ENCODE measurements at regions not wholly inside any gene's neighbourhood (a gene's known extent, or its start where the extent isn't known, plus 50 kb on each side); places are given as distances from the start of the nearest gene placed in this dataset.

DNA sequence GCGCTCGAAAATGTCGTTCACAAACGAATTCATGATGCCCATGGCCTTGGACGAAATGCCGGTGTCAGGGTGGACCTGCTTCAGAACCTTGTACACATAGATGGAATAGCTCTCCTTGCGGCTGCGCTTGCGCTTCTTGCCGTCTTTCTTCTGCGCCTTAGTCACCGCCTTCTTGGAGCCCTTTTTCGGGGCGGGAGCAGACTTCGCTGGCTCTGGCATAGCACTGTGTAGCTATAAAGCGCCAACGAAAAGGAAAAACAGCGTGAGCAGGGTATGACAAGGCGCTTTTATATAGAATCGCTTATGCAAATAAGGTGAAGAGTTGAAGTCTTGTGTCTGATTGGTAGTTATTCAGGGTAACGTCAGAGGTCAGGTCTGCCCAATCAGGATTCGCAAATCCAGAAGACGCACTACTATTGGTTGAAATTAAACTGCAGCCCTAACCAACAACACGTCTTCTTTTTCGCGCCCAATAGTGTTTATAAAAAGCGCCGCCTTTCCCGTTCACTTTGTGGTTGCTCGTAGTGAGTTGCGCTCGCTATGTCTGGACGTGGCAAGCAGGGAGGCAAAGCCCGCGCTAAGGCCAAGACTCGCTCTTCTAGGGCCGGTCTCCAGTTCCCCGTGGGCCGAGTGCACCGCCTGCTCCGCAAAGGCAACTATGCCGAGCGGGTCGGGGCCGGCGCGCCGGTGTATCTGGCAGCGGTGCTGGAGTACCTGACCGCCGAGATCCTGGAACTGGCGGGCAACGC, 114.8 kb upstream of the PRSS16 start (continued):
- TF ChIP-seq, protein P1, sequence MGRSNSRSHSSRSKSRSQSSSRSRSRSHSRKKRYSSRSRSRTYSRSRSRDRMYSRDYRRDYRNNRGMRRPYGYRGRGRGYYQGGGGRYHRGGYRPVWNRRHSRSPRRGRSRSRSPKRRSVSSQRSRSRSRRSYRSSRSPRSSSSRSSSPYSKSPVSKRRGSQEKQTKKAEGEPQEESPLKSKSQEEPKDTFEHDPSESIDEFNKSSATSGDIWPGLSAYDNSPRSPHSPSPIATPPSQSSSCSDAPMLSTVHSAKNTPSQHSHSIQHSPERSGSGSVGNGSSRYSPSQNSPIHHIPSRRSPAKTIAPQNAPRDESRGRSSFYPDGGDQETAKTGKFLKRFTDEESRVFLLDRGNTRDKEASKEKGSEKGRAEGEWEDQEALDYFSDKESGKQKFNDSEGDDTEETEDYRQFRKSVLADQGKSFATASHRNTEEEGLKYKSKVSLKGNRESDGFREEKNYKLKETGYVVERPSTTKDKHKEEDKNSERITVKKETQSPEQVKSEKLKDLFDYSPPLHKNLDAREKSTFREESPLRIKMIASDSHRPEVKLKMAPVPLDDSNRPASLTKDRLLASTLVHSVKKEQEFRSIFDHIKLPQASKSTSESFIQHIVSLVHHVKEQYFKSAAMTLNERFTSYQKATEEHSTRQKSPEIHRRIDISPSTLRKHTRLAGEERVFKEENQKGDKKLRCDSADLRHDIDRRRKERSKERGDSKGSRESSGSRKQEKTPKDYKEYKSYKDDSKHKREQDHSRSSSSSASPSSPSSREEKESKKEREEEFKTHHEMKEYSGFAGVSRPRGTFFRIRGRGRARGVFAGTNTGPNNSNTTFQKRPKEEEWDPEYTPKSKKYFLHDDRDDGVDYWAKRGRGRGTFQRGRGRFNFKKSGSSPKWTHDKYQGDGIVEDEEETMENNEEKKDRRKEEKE (IDR thresholded peaks at IDR 0.05), result no peak
- TF ChIP-seq TARDBP (IDR thresholded peaks at IDR 0.05; ENCODE audit: borderline replicate concordance) (peak; percentile 55; the same call in 1 of the 2 replicates), SREBF2 (IDR thresholded peaks at IDR 0.05; ENCODE audit: low read length) (no peak), BHLHE40 (IDR thresholded peaks at IDR 0.05; ENCODE audit: borderline replicate concordance in 1 of 2, low read depth in 2 of 2, low read length in 1 of 2) (0 out of 4 replicates have a peak, but pooled peaks have one; percentile 2 to 23), KAT2A (conservative IDR thresholded peaks at IDR 0.05; ENCODE audit: control insufficient read depth, low read depth, low read length) (0 out of 2 replicates have a peak, but pooled peaks have one; percentile 51), CBX3 (IDR thresholded peaks at IDR 0.05; ENCODE audit: borderline replicate concordance, low read depth) (no peak), ZNF24 (IDR thresholded peaks at IDR 0.05) (no peak), NFYA (IDR thresholded peaks at IDR 0.05; ENCODE audit: borderline replicate concordance, low read depth, low read length) (peak; percentile 92), ZNF274 (IDR thresholded peaks at IDR 0.05; ENCODE audit: insufficient read depth, insufficient read length) (no peak), BRCA1 (IDR thresholded peaks at IDR 0.05; ENCODE audit: low read depth, low read length) (no peak; the same call in 1 of the 2 replicates), NRF1 (conservative IDR thresholded peaks at IDR 0.05; ENCODE audit: low read depth, low read length) (peak; percentile 38; the same call in 1 of the 2 replicates), GATAD2B (conservative IDR thresholded peaks at IDR 0.05; ENCODE audit: low read depth) (no peak), IRF4 (IDR thresholded peaks at IDR 0.05; ENCODE audit: low read depth, low read length) (no peak), NR2C1 (IDR thresholded peaks at IDR 0.05) (peak; percentile 55; the same call in 1 of the 2 replicates), CEBPB (IDR thresholded peaks at IDR 0.05; ENCODE audit: borderline replicate concordance in 1 of 2, low read depth in 2 of 2, low read length in 2 of 2) (peak in 1 of 2 experiments; percentile 48; a peak in 1 of 4 replicates), CBFB (IDR thresholded peaks at IDR 0.05; ENCODE audit: low read depth) (peak; percentile 98)
- TF ChIP-seq, protein P2, sequence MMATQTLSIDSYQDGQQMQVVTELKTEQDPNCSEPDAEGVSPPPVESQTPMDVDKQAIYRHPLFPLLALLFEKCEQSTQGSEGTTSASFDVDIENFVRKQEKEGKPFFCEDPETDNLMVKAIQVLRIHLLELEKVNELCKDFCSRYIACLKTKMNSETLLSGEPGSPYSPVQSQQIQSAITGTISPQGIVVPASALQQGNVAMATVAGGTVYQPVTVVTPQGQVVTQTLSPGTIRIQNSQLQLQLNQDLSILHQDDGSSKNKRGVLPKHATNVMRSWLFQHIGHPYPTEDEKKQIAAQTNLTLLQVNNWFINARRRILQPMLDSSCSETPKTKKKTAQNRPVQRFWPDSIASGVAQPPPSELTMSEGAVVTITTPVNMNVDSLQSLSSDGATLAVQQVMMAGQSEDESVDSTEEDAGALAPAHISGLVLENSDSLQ (IDR thresholded peaks at IDR 0.05), result no peak; the same call in 1 of the 2 replicates
- TF ChIP-seq, protein P3, sequence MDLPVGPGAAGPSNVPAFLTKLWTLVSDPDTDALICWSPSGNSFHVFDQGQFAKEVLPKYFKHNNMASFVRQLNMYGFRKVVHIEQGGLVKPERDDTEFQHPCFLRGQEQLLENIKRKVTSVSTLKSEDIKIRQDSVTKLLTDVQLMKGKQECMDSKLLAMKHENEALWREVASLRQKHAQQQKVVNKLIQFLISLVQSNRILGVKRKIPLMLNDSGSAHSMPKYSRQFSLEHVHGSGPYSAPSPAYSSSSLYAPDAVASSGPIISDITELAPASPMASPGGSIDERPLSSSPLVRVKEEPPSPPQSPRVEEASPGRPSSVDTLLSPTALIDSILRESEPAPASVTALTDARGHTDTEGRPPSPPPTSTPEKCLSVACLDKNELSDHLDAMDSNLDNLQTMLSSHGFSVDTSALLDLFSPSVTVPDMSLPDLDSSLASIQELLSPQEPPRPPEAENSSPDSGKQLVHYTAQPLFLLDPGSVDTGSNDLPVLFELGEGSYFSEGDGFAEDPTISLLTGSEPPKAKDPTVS (IDR thresholded peaks at IDR 0.05; ENCODE audit: low read depth, low read length), result no peak
- TF ChIP-seq, protein P4, sequence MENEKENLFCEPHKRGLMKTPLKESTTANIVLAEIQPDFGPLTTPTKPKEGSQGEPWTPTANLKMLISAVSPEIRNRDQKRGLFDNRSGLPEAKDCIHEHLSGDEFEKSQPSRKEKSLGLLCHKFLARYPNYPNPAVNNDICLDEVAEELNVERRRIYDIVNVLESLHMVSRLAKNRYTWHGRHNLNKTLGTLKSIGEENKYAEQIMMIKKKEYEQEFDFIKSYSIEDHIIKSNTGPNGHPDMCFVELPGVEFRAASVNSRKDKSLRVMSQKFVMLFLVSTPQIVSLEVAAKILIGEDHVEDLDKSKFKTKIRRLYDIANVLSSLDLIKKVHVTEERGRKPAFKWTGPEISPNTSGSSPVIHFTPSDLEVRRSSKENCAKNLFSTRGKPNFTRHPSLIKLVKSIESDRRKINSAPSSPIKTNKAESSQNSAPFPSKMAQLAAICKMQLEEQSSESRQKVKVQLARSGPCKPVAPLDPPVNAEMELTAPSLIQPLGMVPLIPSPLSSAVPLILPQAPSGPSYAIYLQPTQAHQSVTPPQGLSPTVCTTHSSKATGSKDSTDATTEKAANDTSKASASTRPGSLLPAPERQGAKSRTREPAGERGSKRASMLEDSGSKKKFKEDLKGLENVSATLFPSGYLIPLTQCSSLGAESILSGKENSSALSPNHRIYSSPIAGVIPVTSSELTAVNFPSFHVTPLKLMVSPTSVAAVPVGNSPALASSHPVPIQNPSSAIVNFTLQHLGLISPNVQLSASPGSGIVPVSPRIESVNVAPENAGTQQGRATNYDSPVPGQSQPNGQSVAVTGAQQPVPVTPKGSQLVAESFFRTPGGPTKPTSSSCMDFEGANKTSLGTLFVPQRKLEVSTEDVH (IDR thresholded peaks at IDR 0.05; ENCODE audit: low read depth, partially characterized antibody), result peak; percentile 47
